H1 (cell line): ENCODE measurements at regions not wholly inside any gene's neighbourhood (a gene's known extent, or its start where the extent isn't known, plus 50 kb on each side); places are given as distances from the start of the nearest gene placed in this dataset.

ENCODE experiments used
- GTF2F1 ChIP-seq: IDR thresholded peaks from 2 replicates; pipeline ENCODE4 v1.6.1; 2012; ENCODE audit warnings: low read depth, low read length, improper control_type of control experiment, borderline replicate concordance

DNA sequence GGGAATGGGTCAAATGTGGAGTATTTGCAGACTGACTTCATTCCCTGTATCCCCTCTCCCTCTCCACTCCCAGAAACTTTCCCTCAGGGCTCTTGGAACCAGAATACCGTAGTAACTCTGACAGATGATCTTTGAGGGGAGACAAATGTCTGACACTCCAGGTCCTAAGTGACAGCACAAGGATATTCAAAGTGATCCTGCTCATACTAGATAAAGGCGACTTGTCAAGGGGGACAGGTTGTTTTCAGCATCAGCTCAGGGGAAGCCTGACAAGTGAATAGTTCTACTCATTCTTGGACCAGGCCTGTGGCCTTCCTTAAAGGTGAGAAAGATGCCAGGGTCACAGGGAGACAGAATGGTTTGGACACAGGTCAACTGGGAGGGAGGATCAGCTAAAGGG lies 92.8 kb downstream of the NXPE2 start (continued):
- no peak for TF ChIP-seq GTF2F1
- TF ChIP-seq, all 59 proteins: peak for 0
